Activated naive CD8-positive, alpha-beta T cell treated with anti-CD3 and anti-CD28 coated beads, Interleukin-2, amount 10 ng/mL, durations not matched to agents 7 days and 5 days (primary cell): ENCODE measurements at regions not wholly inside any gene's neighbourhood (a gene's known extent, or its start where the extent isn't known, plus 50 kb on each side); places are given as distances from the start of the nearest gene placed in this dataset.
A peak's percentile ranks its signal among the peaks of the same experiment; 100 is the strongest.
"Not testable (repeated sequence)": the region's sequence is repeated elsewhere in the genome, so short reads cannot be mapped to it uniquely, and the experiment has no call there.

Experiments
- ATAC-seq: fragments of 150-1000 bp; cut with Tn5 transposase; one replicate; pipeline ENCODE4 v1.10.0; 2021; ENCODE audit warnings: low read depth, moderate library complexity
- POLR2A ChIA-PET: fragments of 350-600 bp; sonication (Branson Sonifier 250); formaldehyde crosslinking; loops from one replicate; lab custom pipeline; 2021; ENCODE audit warnings: antibody characterized with exemption; lab: Charles Lee
- DNase-seq: peaks from one replicate; pipeline ENCODE4 v3.0.0; 2021
- H3K27ac Mint-ChIP-seq: one replicate; pipeline ENCODE4 v1.8.0; 2022; ENCODE audit warnings: mild to moderate bottlenecking, mixed read lengths
- H3K27me3 Mint-ChIP-seq: one replicate; pipeline ENCODE4 v1.8.0; 2022; ENCODE audit warnings: mild to moderate bottlenecking, moderate library complexity, mixed read lengths
- H3K36me3 Mint-ChIP-seq: one replicate; pipeline ENCODE4 v1.8.0; 2021; ENCODE audit warnings: mild to moderate bottlenecking, mixed read lengths
- H3K4me1 Mint-ChIP-seq: one replicate; pipeline ENCODE4 v1.8.0; 2021; ENCODE audit warnings: mixed read lengths
- H3K4me3 Mint-ChIP-seq: one replicate; pipeline ENCODE4 v1.8.0; 2022; ENCODE audit warnings: mild to moderate bottlenecking, moderate library complexity, mixed read lengths
- H3K9me3 Mint-ChIP-seq: one replicate; pipeline ENCODE4 v1.8.0; 2021; ENCODE audit warnings: mixed read lengths

GRCh38 chr2:238710032-238710735, 137.7 kb upstream of the TWIST2 start:
- ATAC-seq = no peak

GRCh38 chr2:238710787-238711186, 137.1 kb upstream of the TWIST2 start:
- Mint-ChIP-seq H3K4me1 (no peaks in the 10 kb centered on the region), H3K27ac (no peak overlapping the region), H3K4me3 (no peak overlapping the region), H3K36me3 (no peaks in the 10 kb centered on the region), H3K9me3 (no peaks in the 10 kb centered on the region), H3K27me3 (peaks cover 28% of the 10 kb centered on the region)
- ATAC-seq = no peak
- POLR2A ChIA-PET = no interaction called here
- no peak for DNase-seq

More at GRCh38 chr2:238710032-238710735, 137.7 kb upstream of the TWIST2 start:
- POLR2A ChIA-PET = no interaction called here
- Mint-ChIP-seq H3K9me3 (no peaks in the 10 kb centered on the region), H3K27ac (no peak overlapping the region), H3K27me3 (peaks cover 28% of the 10 kb centered on the region), H3K36me3 (no peaks in the 10 kb centered on the region), H3K4me3 (no peak overlapping the region), H3K4me1 (no peaks in the 10 kb centered on the region)
- no peak for DNase-seq

GRCh38 chr2:238711346-238711745, 136.5 kb upstream of the TWIST2 start:
- Mint-ChIP-seq H3K4me3 (no peak overlapping the region), H3K36me3 (no peaks in the 10 kb centered on the region), H3K9me3 (no peaks in the 10 kb centered on the region), H3K27ac (no peak overlapping the region), H3K27me3 (peaks cover 26% of the 10 kb centered on the region), H3K4me1 (no peaks in the 10 kb centered on the region)
- ATAC-seq (no peak), DNase-seq (no peak)
- POLR2A ChIA-PET = no interaction called here

- POLR2A ChIA-PET = no interaction called here
- H3K4me1 Mint-ChIP-seq = no peaks in the 10 kb centered on the region
- no peak overlapping the region for H3K4me3 Mint-ChIP-seq
- ATAC-seq = no peak
- H3K27ac Mint-ChIP-seq = no peak overlapping the region
- no peaks in the 10 kb centered on the region for H3K36me3 Mint-ChIP-seq
- no peaks in the 10 kb centered on the region for H3K9me3 Mint-ChIP-seq
- H3K27me3 Mint-ChIP-seq = peaks cover 32% of the 10 kb centered on the region
- no peak for DNase-seq
Measured at GRCh38 chr2:238712011-238712410, 135.9 kb upstream of the TWIST2 start.

GRCh38 chr2:238713198-238713826, 134.6 kb upstream of the TWIST2 start:
- Mint-ChIP-seq H3K4me3 (no peak overlapping the region), H3K9me3 (no peaks in the 10 kb centered on the region), H3K27me3 (peaks cover 30% of the 10 kb centered on the region), H3K27ac (no peak overlapping the region), H3K4me1 (no peaks in the 10 kb centered on the region), H3K36me3 (no peaks in the 10 kb centered on the region)
- POLR2A ChIA-PET = no interaction called here
- ATAC-seq (no peak), DNase-seq (no peak)

GRCh38 chr2:238714038-238714528, 133.8 kb upstream of the TWIST2 start:
- no peak for DNase-seq
- Mint-ChIP-seq H3K4me3 (no peak overlapping the region), H3K36me3 (no peaks in the 10 kb centered on the region), H3K9me3 (no peaks in the 10 kb centered on the region), H3K4me1 (no peaks in the 10 kb centered on the region), H3K27me3 (peaks cover 28% of the 10 kb centered on the region), H3K27ac (no peak overlapping the region)
- POLR2A ChIA-PET = no interaction called here
- ATAC-seq = no peak

- no peak for ATAC-seq
- no peak overlapping the region for H3K4me3 Mint-ChIP-seq
Measured at GRCh38 chr2:238716171-238716570, 131.7 kb upstream of the TWIST2 start.

GRCh38 chr2:238716585-238716984, 131.3 kb upstream of the TWIST2 start:
- Mint-ChIP-seq H3K9me3 (no peaks in the 10 kb centered on the region), H3K27me3 (peaks cover 18% of the 10 kb centered on the region), H3K4me1 (no peaks in the 10 kb centered on the region), H3K27ac (no peak overlapping the region), H3K4me3 (no peak overlapping the region), H3K36me3 (no peaks in the 10 kb centered on the region)
- POLR2A ChIA-PET = no interaction called here
- ATAC-seq (no peak), DNase-seq (no peak)

More at GRCh38 chr2:238716171-238716570, 131.7 kb upstream of the TWIST2 start:
- no peak for DNase-seq
- H3K36me3 Mint-ChIP-seq = no peaks in the 10 kb centered on the region
- H3K9me3 Mint-ChIP-seq = no peaks in the 10 kb centered on the region
- POLR2A ChIA-PET = no interaction called here
- H3K4me1 Mint-ChIP-seq = no peaks in the 10 kb centered on the region
- peaks cover 22% of the 10 kb centered on the region for H3K27me3 Mint-ChIP-seq
- no peak overlapping the region for H3K27ac Mint-ChIP-seq

GRCh38 chr2:238717084-238717483, 130.8 kb upstream of the TWIST2 start:
- DNase-seq (no peak), ATAC-seq (no peak)
- Mint-ChIP-seq H3K9me3 (no peaks in the 10 kb centered on the region), H3K36me3 (no peaks in the 10 kb centered on the region), H3K27ac (no peak overlapping the region), H3K4me1 (no peaks in the 10 kb centered on the region), H3K27me3 (peaks cover 13% of the 10 kb centered on the region), H3K4me3 (no peak overlapping the region)
- POLR2A ChIA-PET = no interaction called here

- DNase-seq = no peak
- Mint-ChIP-seq H3K27ac (no peak overlapping the region), H3K27me3 (peaks cover 13% of the 10 kb centered on the region), H3K9me3 (peaks cover 1% of the 10 kb centered on the region), H3K4me1 (no peaks in the 10 kb centered on the region), H3K4me3 (no peak overlapping the region), H3K36me3 (no peaks in the 10 kb centered on the region)
- no peak for ATAC-seq
- POLR2A ChIA-PET = no interaction called here
Measured at GRCh38 chr2:238719641-238720040, 128.2 kb upstream of the TWIST2 start.

GRCh38 chr2:238720232-238720672, 127.6 kb upstream of the TWIST2 start:
- no peaks in the 10 kb centered on the region for H3K4me1 Mint-ChIP-seq
- POLR2A ChIA-PET = no interaction called here
- peaks cover 1% of the 10 kb centered on the region for H3K9me3 Mint-ChIP-seq
- no peaks in the 10 kb centered on the region for H3K36me3 Mint-ChIP-seq
- ATAC-seq (peak; percentile 58), DNase-seq (peak; percentile 60)
- H3K27me3 Mint-ChIP-seq = peaks cover 16% of the 10 kb centered on the region
- no peak overlapping the region for H3K27ac Mint-ChIP-seq
- no peak overlapping the region for H3K4me3 Mint-ChIP-seq

GRCh38 chr2:238722181-238722580, 125.7 kb upstream of the TWIST2 start:
- POLR2A ChIA-PET = no interaction called here

GRCh38 chr2:238722883-238723282, 125.0 kb upstream of the TWIST2 start:
- POLR2A ChIA-PET = no interaction called here
- no peak for ATAC-seq
- Mint-ChIP-seq H3K4me3 (no peak overlapping the region), H3K27me3 (peaks cover 5% of the 10 kb centered on the region), H3K36me3 (no peaks in the 10 kb centered on the region), H3K27ac (no peak overlapping the region), H3K4me1 (no peaks in the 10 kb centered on the region), H3K9me3 (peaks cover 1% of the 10 kb centered on the region)
- no peak for DNase-seq

More at GRCh38 chr2:238722181-238722580, 125.7 kb upstream of the TWIST2 start:
- no peak for DNase-seq
- no peaks in the 10 kb centered on the region for H3K4me1 Mint-ChIP-seq
- peaks cover 1% of the 10 kb centered on the region for H3K9me3 Mint-ChIP-seq
- H3K27ac Mint-ChIP-seq = no peak overlapping the region
- ATAC-seq = no peak
- peaks cover 5% of the 10 kb centered on the region for H3K27me3 Mint-ChIP-seq
- no peak overlapping the region for H3K4me3 Mint-ChIP-seq
- no peaks in the 10 kb centered on the region for H3K36me3 Mint-ChIP-seq

- ATAC-seq, POLR2A ChIA-PET, H3K9me3 Mint-ChIP-seq: not testable (repeated sequence)
Measured at GRCh38 chr2:238723740-238724320, 124.1 kb upstream of the TWIST2 start.

More at GRCh38 chr2:238723740-238724320, 124.1 kb upstream of the TWIST2 start:
- not testable (repeated sequence) for H3K27me3 Mint-ChIP-seq, H3K4me3 Mint-ChIP-seq, H3K27ac Mint-ChIP-seq, DNase-seq, H3K36me3 Mint-ChIP-seq, H3K4me1 Mint-ChIP-seq
